HG03520 (cell line): ENCODE measurements at regions not wholly inside any gene's neighbourhood (a gene's known extent, or its start where the extent isn't known, plus 50 kb on each side); places are given as distances from the start of the nearest gene placed in this dataset.

Experiments
- ATAC-seq: cut with Tn5 transposase; IDR thresholded peaks from one replicate; pipeline ENCODE4 v1.9.1; 2021; ENCODE audit warnings: mild to moderate bottlenecking, moderate library complexity; ENCODE audit not compliant: unreplicated experiment

- no peak for ATAC-seq
These were observed 105.9 kb upstream of the ARHGEF26 start for GRCh38 chr3:154015307-154015706.

GRCh38 chr3:154018100-154018696 lies 103.0 kb upstream of the ARHGEF26 start:
- peak; percentile 84 for ATAC-seq

GRCh38 chr3:154022606-154023005 lies 98.6 kb upstream of the ARHGEF26 start:
- ATAC-seq: no peak

- no peak for ATAC-seq
These were observed 98.0 kb upstream of the ARHGEF26 start for GRCh38 chr3:154023148-154023547.

- ATAC-seq: no peak
These were observed 96.2 kb upstream of the ARHGEF26 start for GRCh38 chr3:154025007-154025406.

- ATAC-seq: no peak
These were observed 91.3 kb upstream of the ARHGEF26 start for GRCh38 chr3:154029926-154030325.

GRCh38 chr3:154034797-154035330 lies 86.3 kb upstream of the ARHGEF26 start:
- no peak for ATAC-seq

GRCh38 chr3:154040283-154040682 lies 80.9 kb upstream of the ARHGEF26 start:
- peak; percentile 77 for ATAC-seq

- ATAC-seq: no peak
These were observed 76.5 kb upstream of the ARHGEF26 start for GRCh38 chr3:154044671-154045070.

GRCh38 chr3:154050216-154050615 lies 71.0 kb upstream of the ARHGEF26 start:
- ATAC-seq: no peak

GRCh38 chr3:154050766-154051165 lies 70.4 kb upstream of the ARHGEF26 start:
- ATAC-seq: no peak

GRCh38 chr3:154059833-154060232 lies 61.4 kb upstream of the ARHGEF26 start:
- no peak for ATAC-seq

- no peak for ATAC-seq
These were observed 60.8 kb upstream of the ARHGEF26 start for GRCh38 chr3:154060238-154061000.

- ATAC-seq: no peak
These were observed 60.2 kb upstream of the ARHGEF26 start for GRCh38 chr3:154061001-154061370.

- ATAC-seq: no peak
These were observed 58.7 kb upstream of the ARHGEF26 start for GRCh38 chr3:154062513-154062912.

- ATAC-seq: no peak
These were observed 50.0 kb upstream of the ARHGEF26 start for GRCh38 chr3:154071146-154071545.
